ENCODE measurements at regions not wholly inside any gene's neighbourhood (a gene's known extent, or its start where the extent isn't known, plus 50 kb on each side); places are given as distances from the start of the nearest gene placed in this dataset.

DNA sequence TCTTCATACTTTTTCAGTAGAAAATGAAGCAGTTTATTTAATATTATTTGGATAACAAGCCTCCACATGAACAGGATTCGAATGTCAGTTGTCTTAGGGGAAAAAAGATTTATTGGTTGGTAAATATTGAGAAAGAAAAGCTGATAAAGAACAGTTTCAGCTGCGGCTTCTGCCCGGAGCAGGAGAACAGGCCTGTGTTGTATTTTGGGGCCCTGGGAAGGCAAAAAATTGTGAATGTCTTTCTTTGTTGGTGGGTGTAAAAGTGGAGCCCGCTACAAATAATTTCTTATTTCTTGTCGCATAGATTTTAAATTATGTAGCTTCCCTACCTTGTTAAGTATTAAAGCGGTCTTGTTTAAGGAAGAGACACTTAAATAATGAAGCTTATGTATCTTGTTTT is 90.5 kb upstream of the PAX1 start:
- TF ChIP-seq CTCF (IDR thresholded peaks at IDR 0.05; ENCODE audit: insufficient read depth, low read length) (no peak), POLR2AphosphoS5 (IDR thresholded peaks at IDR 0.05; ENCODE audit: low read depth) (no peak)
